ENCODE measurements at regions not wholly inside any gene's neighbourhood (a gene's known extent, or its start where the extent isn't known, plus 50 kb on each side); places are given as distances from the start of the nearest gene placed in this dataset.

- H3K4me1 ChIP-seq, result peaks cover 0 to 9% (median 4%) of the 10 kb centered on the region in 3 donors
- WGBS, 2 donors, result 77 to 80% methylated on average over 2 of the region's 2 CpGs
Observed at GRCh38 chr10:25114036-25114411, 60.8 kb upstream of the GPR158 start.

GRCh38 chr10:25117757-25118156 lies 57.0 kb upstream of the GPR158 start:
- no peaks in the 10 kb centered on the region for H3K9me3 ChIP-seq
- H3K27ac ChIP-seq, result no peak overlapping the region
- H3K27me3 ChIP-seq, result peaks cover 0 to 27% (median 0%) of the 10 kb centered on the region in 4 donors
- DNase-seq, result no peak
- WGBS, 2 donors, result 87 to 88% methylated on average over 6 of the region's 6 CpGs
- H3K4me3 ChIP-seq, result no peak overlapping the region
- no peaks in the 10 kb centered on the region for H3K36me3 ChIP-seq
- TF ChIP-seq CTCF (IDR thresholded peaks at IDR 0.05) (no peak), POLR2A (IDR thresholded peaks at IDR 0.05) (no peak)
- peaks cover 0 to 9% (median 4%) of the 10 kb centered on the region in 3 donors for H3K4me1 ChIP-seq
- intact Hi-C loops (cut with DNase I), result no loop called here

More at GRCh38 chr10:25114036-25114411, 60.8 kb upstream of the GPR158 start:
- no peak for TF ChIP-seq POLR2A (IDR thresholded peaks at IDR 0.05)
- no peak for TF ChIP-seq CTCF (IDR thresholded peaks at IDR 0.05)
- Histone ChIP-seq H3K27me3 (peaks cover 0 to 20% (median 0%) of the 10 kb centered on the region in 4 donors), H3K9me3 (no peaks in the 10 kb centered on the region), H3K36me3 (no peaks in the 10 kb centered on the region), H3K27ac (no peak overlapping the region), H3K4me3 (no peak overlapping the region)
- DNase-seq, result no peak
- intact Hi-C loops (cut with DNase I), result no loop called here

- Histone ChIP-seq H3K36me3 (no peaks in the 10 kb centered on the region), H3K4me1 (no peaks in the 10 kb centered on the region), H3K27me3 (peaks cover 0 to 29% (median 0%) of the 10 kb centered on the region in 4 donors), H3K27ac (no peak overlapping the region), H3K4me3 (no peak overlapping the region), H3K9me3 (no peaks in the 10 kb centered on the region)
- no peak for DNase-seq
- no peak for TF ChIP-seq CTCF (IDR thresholded peaks at IDR 0.05)
- TF ChIP-seq POLR2A (IDR thresholded peaks at IDR 0.05), result no peak
- intact Hi-C loops (cut with DNase I), result no loop called here
- WGBS, 2 donors, result 77 to 89% methylated on average over 3 of the region's 3 CpGs
Observed at GRCh38 chr10:25120188-25120587, 54.6 kb upstream of the GPR158 start.

Measured in esophagus squamous epithelium (tissue), 5 donors.